ENCODE measurements at regions not wholly inside any gene's neighbourhood (a gene's known extent, or its start where the extent isn't known, plus 50 kb on each side); places are given as distances from the start of the nearest gene placed in this dataset.

GRCh38 chr6:1227600-1227934, 84.3 kb upstream of the FOXQ1 start:
- DNase-seq (ENCODE audit: low spot score): no peak
- TF ChIP-seq CTCF (IDR thresholded peaks at IDR 0.05; ENCODE audit: extremely low read depth, missing control alignments): no peak

- no peak for DNase-seq (ENCODE audit: low spot score)
- no peak for TF ChIP-seq CTCF (IDR thresholded peaks at IDR 0.05; ENCODE audit: extremely low read depth, missing control alignments)
Observed at GRCh38 chr6:1226277-1227099, 85.4 kb upstream of the FOXQ1 start.

GRCh38 chr6:1224514-1224913, 87.4 kb upstream of the FOXQ1 start:
- DNase-seq (ENCODE audit: low spot score): no peak
- TF ChIP-seq CTCF (IDR thresholded peaks at IDR 0.05; ENCODE audit: extremely low read depth, missing control alignments): no peak

GRCh38 chr6:1222728-1223595, 88.9 kb upstream of the FOXQ1 start:
- TF ChIP-seq CTCF (IDR thresholded peaks at IDR 0.05; ENCODE audit: extremely low read depth, missing control alignments): no peak
- DNase-seq (ENCODE audit: low spot score): no peak

- DNase-seq (ENCODE audit: low spot score): no peak
- TF ChIP-seq CTCF (IDR thresholded peaks at IDR 0.05; ENCODE audit: extremely low read depth, missing control alignments): no peak
Observed at GRCh38 chr6:1217396-1217795, 94.5 kb upstream of the FOXQ1 start.

GRCh38 chr6:1216488-1216974, 95.4 kb upstream of the FOXQ1 start:
- TF ChIP-seq CTCF (IDR thresholded peaks at IDR 0.05; ENCODE audit: extremely low read depth, missing control alignments): no peak
- DNase-seq (ENCODE audit: low spot score): no peak

GRCh38 chr6:1215884-1216487, 95.9 kb upstream of the FOXQ1 start:
- DNase-seq (ENCODE audit: low spot score): no peak
- TF ChIP-seq CTCF (IDR thresholded peaks at IDR 0.05; ENCODE audit: extremely low read depth, missing control alignments): no peak

Measured in GM20000 (cell line).